Stimulated activated CD8-positive, alpha-beta memory T cell treated with anti-CD3 and anti-CD28 coated beads, Interleukin-15, amount 100 ng/mL, for 48 hours (primary cell): ENCODE measurements at regions not wholly inside any gene's neighbourhood (a gene's known extent, or its start where the extent isn't known, plus 50 kb on each side); places are given as distances from the start of the nearest gene placed in this dataset.

Experiments
- DNase-seq, 2 donors: peaks; one replicate each; pipeline ENCODE4 v3.0.0-alpha.2; 2020; ENCODE audit warnings: low read depth in 2 of 2

DNA sequence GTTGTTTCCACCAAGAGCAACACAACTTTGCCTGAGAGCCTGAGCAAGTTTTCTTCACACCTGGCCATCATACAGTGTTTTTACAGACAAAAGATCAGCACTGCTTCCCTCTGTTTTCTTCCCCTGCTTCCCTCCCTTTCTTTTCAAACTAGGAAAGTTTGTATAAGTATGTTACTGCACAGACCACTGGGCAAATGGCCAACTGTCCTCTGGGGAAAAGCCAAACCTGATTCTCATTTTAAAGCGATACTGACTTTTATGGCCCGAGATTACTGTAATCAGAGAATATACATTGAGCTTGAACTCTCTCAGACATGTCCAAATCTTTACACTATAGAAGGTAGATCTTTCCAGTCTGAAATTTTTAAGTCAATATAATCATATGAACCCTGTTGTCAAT is 415.0 kb downstream of the NFIB start:
- DNase-seq = no peak

DNA sequence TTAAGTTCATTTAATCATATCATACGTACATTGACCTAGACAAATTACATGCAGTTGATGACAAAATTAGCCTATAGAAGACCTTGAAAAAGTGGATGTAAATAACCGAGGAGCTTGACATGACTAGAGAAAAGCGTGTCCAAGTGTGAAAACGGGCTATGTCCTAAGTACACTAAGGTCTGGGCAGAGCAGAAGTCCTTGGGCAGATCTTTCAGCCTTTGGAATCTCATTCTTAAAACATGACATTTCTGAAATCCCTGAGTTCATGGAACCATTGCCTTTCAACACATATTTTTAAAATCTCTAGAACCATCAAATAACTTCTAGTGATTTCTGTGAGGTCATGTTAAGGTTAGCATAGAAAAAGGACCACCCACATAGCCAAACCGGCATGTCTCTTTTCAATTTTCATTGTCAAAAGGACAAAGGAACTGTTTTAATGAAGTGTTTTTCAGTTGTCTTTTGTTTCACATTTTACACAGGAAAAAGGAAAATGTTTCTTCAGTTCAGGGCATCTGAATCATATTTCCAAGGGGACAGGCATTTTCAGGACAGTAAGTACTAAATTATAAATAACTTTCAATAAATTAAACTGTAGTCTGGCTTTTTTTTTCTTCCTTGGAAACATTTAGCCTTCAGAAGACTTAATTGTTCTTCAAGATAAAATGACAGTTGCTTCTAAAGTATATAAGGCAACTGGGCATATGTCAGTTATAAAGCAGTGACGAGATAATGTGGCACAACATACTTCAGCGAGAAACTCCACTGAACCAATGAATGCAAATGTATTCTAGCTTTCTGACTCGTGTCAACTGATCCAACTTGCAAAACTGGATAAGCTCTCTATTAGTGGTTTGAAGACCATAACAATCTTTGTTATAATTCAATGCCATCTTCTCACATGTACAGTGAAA is 416.8 kb downstream of the NFIB start:
- no peak for DNase-seq

DNA sequence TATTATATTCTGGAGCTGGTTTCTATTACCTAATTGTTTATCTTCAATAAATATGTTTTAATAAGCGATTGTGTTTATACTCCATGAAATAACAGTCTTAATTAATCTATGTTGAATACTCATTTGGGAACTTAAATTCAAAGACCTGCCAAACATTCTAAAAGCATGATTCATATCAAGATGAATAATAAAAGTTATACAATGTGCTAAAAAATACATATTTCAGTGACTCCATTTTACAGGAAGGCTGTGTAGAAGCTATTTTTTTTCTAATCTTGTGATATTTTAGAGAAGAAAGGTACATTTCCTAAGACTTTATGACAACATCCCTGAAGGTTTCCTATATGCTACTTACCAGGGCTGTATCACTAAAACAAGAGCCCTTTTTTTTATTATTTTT is 417.9 kb downstream of the NFIB start:
- DNase-seq = no peak

DNA sequence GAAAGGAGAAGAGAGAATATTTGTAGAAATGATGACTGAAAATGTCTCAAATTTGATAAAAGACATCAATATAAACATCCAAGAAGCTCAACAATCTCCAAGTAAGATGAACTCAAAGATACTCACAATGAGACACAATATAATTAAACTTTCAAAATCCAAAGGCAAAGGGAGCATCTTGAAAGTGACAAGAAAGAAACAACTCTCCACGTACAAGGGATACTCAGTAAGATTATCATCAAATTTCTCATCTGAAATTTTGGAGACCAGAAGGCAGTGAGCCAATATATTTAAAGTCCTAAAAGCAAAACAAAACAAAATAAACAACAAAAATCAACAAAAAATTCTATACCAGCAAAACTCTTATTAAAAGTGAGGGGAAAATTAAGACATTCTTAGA is 428.7 kb downstream of the NFIB start:
- no peak for DNase-seq

DNA sequence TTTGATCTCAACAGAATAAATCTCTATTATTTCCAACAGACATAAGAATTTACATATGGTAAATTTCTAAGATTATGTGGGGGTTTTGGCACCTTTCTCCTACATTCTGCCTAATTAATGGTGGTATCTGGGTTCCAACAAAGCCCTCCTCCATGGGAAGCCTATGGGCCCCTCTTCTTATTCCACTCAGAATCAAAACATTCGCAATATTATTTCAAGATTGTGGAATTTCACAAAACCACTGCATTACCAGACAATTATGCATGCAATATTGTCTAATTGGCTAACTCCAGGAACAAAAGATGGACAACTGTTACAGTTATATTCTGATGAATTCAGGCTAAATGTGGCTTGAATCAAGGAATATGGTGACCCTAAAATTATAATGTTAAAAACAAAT is 434.0 kb downstream of the NFIB start:
- no peak for DNase-seq

DNA sequence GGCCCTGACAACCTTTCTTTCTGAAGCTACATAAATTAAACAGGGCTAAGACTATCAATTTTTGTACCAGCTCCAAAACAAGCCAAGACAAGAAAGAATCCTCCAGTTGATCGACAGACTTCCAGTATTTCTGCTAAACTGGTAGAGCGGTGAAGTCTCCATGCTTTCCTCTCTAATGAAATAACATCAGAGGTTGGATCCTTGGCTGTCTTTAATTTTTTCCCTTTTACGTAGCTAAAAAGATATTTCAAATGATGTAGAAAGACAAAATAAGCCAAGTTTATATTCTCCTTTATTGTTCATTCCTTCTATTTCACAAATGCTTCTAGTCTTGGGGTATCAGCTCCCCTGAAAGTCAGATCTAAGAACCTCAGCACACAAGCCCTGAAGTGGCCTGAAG is 434.9 kb downstream of the NFIB start:
- DNase-seq = no peak

DNA sequence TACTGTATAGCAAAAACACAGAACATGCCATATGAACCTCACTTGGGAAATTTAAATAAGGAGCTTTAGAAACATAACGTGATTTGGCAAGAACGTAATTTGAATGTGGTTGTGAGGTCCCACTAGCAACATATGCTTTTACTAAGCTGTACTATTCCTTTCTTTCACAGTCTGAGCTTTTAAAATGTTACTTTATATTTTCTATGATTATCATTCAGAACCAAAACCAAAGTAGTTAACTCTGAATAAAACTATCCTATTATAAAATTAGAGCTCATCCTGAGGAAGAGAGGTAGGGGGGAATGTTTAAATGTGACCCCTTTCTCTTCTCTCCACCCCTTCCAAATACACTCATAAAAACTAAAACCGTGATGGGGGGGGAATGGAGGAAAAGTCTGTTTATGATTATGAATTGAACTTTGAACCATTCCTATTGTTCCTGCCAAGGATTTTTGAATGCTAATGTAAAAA is 435.7 kb downstream of the NFIB start:
- no peak for DNase-seq

DNA sequence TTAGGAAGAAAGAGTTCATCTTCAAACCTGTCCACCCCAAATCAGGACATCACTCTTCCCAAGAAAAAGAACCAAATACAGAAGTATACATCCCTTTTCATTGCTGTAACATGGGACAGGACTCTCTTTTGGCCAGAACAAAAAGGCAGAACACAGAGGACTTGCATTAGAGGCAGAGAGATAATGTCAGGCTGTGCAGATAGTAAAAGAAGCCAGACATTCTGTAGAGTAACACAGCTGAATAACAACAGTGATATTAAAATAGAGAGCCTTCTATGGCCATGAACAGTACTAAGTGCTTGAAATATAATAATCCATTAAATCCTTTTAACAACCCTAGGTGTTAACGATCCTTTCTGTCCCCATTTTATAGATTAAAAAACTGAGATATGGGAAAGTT is 437.2 kb downstream of the NFIB start:
- DNase-seq = no peak

DNA sequence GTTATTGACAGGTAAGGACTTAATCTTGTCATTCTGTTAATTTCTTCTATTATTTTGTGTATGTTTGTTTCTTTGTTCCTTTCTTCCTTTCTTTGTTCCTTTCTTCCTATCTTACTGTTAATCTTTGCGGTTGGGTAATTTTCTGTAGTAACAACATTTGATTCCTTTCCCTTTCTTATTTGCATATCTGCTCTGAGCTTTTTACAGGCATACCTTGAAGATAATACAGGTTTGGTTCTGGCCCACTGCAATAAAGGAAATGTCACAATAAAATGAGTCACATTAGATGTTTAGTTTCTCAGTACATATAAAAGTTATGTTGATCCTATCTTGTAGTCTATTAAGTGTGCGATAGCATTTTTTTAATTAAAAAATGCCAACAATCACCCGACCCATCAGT is 440.7 kb downstream of the NFIB start:
- DNase-seq = no peak

DNA sequence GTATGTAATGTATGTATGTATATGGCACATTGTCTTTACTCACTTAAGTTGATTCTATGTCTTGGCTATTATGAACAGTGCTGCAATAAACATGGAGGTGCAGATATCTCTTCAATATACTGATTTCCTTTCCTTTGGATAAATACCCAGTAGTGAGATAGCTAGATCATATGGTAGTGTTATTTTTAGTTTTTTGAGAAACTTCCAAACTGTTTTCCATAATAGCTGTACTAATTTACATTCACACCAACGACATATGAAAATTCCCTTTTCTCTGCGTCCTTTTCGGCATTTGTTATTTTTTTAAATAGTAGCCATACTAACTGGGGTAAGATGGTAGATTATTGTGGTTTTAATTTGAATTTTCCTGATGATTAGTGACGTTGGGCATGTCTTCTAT is 445.6 kb downstream of the NFIB start:
- DNase-seq = no peak

DNA sequence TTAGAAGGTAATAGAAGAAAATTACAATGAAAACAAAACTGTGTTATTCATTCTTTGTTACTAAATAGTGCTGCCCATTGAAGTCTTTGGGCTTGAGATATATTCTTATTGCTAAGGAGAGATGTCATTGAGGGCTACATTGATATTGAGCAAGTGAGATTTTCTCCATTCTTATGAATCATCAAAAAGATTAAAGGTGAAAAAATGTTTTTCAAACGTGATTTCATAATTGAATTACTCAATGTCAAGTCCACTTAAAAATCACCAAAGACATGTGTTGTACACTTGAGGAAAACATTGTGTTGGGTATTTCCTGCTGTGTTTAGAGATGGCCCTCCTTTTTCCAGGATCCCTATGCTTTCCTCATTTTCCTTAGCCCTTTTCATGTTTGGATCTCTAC is 448.1 kb downstream of the NFIB start:
- DNase-seq = no peak

DNA sequence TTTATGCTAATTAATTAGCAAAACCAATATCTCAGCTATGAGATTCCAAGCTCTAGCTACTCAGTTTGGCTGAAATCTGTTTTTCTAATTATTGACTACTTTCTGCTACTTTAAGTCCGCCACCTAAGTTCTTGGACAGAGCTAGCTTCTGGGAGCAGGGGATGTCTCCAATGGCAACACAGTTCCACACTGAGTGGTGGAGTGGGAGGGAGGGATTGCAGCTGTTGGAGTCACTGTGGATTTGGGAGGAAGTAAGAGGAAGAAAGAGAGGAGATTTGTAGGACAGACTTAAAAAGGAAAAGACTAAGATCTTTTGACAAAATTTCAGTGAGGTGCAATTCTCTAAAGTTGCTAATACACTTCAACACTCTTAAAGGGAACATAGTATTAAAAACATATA is 450.8 kb downstream of the NFIB start:
- no peak for DNase-seq

DNA sequence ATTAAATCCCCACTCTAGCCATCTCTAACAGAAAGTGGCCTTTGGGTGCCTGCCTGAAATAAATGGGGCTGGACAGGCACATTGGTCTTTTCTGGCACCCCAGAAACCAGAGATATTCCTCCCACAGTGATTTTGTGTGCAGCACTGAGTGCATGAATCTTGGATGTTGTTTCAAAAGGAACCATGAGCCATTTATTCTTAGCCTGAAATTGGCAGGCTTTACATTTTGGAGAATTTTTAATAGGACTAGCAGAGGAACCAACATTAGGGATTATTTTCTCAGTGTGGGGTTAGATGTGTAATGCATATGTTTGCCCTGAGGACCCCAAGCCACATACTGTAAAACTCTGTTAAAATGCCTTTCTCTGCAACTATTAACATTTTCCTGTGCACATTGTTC is 451.3 kb downstream of the NFIB start:
- no peak for DNase-seq

DNA sequence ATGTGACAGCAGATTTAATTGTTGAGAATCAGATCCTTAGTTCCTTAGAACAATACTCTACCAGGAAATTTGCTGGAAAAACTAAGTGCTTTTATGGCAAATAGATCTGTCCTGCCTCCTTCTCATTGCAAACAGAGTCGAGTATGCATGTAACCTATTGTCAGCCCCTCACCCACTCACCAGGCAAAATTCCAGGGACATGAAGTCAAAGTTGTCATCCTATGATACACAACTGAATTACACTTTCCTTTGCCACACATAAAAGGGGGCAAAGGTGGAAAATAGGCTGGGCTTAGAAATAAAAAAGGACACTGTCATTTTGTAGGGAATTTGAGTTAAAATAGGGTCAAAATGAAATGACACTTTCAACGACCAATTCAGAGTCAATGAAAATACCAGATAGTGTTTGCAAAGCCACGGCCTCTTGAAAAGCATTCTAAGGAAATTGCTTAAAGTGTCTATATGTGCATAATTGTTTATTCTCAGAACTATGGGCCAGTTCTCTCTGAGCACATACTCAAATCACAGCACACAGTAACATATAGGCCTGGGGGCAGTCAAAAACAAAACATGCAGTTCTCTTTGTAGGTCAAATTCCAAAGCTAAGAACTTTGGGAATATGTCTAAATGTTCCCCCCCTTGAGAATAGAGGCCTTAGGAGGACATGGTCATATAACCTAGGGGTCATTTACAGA is 452.8 kb downstream of the NFIB start:
- no peak for DNase-seq

DNA sequence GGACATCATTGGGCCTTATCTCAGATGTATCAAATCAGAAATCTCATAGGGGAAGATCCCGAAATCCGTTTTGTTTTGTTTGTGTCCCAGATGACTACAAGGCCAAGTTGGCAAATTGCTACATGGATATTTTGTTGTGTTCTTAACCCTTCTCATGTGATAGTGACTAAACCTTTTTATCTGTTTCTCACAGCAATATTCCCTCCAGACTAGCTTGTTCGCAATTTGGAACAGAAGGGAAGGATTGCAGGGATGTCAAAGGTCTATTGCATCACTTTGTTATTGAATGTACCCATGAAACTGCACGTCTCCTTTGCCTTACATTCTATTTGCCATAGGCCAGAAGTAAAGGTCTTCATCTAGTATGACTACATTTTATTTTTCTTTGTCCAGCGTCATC is 453.9 kb downstream of the NFIB start:
- no peak for DNase-seq

DNA sequence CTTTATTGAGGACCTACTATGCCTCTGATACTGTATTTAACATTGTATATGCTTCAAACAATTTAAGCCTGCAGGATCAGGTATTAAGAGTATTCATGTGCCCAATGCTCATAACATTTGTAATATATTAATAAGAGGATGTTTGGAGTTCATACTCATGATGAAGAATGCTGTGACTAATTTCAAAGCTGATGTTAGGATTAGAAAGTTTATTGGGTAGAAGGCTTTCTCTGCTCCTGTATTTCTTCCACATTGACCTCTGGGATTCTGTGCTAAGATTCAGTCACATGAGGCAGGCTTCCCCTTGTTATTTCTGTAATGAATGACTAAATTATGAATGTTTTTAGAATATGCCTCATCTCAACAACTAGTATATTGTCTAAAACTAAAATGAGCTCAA is 456.4 kb downstream of the NFIB start:
- DNase-seq = no peak

DNA sequence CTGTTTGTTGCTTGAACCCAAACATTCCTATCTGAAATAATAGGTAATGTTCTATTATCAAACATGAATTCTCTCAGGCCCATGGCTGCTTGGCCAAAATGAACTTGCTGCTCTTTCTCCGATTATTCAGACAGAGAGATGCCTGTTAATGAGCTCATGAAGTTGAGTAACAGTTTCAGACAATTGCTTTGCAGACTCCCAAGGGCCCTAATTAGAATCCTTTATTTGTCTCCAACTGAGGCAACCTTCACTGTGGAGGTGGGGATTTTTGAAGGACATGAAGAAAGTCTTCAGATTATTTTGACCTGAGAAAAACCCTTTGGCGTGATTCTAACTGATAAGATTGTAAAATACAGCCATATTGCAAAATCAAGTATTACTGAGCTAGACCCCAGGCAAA is 466.7 kb downstream of the NFIB start:
- no peak for DNase-seq

DNA sequence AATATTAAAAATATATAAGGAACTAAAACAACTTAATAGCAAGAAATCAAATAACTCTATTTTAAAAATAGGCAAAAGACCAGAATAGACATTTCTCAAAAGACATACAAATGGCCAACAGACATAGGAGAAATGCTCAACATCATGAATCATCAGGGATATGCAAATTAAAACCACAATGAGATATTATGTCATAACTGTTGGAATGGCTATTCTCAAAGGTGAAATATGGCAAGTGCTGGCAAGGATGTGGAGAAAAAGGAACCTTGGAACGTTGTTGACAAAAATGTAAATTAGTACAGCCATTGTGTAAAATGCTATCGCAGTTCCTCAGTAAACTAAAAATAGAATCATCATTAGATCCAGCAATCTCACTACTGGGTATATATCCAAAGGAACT is 468.5 kb downstream of the NFIB start:
- DNase-seq = no peak

DNA sequence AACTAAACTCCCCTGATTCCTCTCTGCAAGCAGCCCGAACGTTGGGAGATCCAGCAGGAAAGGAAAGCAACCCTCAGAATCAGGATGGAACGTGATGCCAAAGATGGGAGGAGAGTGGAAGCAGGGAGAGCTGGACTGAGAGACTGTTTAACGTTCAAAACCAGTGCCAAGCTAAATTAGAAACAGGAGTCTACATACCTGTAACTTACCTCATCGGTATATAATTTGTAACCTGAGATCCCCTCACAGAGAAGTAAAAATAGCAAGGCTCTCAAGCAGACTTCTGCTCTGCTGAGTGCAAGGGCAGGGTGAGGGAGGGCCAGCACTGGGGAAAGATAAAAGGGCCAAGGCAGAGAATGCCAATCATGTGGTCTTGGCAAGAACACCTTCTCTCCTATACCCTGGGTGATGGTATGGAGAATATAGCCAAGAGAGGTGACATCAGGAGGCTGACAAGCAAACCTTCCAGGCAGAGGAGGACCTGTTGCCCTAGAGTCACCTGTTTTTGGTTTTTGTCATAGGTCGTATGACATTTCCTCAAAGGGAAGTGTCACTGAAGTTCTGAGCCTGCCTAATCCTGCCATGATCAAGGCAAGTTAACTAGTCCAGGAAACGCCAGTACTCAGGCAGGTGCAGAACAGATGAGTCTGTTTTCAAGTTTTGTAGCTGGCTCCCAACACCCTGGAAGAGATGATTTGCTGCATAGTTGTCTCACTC is 472.0 kb downstream of the NFIB start:
- DNase-seq = no peak

DNA sequence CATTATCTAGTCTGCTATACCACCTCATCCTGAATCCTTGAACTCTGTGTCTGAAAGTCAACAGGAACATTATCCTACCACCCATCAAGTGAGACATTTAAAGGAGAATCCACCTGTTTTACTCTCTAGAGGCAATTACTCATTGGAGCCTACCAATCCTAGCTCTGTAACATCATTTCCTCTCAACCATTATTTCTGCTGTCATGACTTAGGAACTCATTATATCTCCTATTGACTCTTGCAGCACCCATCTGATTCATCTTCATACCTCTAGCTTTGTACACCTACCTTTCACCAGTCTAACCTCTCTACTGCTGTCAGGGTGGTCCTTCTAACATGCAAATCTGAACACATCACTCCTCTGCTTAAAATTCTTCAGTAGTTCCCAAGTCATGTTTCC is 481.5 kb downstream of the NFIB start:
- no peak for DNase-seq

DNA sequence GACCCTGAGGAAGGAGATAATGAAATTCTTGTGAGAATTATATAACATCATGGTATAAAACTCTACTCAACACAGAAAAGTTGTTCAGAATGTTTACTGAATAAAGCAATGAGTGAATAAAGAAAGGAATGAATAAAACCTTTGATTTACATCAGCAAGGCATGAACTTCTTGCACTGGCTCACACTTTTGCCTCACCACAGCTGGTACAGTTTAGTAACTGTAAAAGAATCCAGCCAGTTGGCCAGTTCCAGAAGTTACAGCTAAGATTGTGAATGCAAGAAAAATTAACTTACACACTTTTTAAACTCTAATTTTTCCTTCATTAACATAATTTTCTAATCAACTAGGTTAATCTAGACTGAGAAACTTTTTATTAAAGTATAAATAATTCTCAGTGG is 490.9 kb downstream of the NFIB start:
- no peak for DNase-seq

DNA sequence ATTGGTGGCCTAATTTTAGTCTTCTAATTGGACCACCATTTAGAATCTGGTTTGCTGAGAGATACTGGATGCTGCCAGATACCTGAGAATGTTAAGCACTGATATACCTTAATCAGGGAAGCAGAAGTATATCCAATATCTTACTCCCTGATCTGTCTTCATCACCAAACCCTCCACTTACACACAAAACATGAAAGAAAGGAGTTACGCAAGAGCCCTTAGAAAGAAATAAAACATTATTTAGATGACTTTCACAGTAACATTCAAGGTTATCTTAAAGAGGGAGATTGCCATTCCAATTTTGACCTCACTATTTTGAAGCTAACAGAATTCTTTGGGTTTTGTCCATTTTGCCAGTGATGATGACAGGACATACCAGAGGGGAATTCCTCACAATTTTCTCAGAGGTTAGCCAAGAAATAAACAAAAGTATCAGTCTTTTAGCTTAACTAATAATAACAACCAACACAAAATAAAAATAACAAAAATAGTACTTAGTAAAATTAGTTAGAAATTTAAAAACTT is 496.1 kb downstream of the NFIB start:
- DNase-seq = no peak
